Endothelial cell of umbilical vein (primary cell): ENCODE measurements at regions not wholly inside any gene's neighbourhood (a gene's known extent, or its start where the extent isn't known, plus 50 kb on each side); places are given as distances from the start of the nearest gene placed in this dataset.
A peak's percentile ranks its signal among the peaks of the same experiment; 100 is the strongest.

Experiments
- BruUV-seq: library from RNA; stranded (reverse); fragments of 400-500 nt; replicated peaks from 2 replicates; lab custom pipeline; 2021; lab: Mats Ljungman, UMichigan
- CTCF ChIA-PET: fragments of 300-600, 350-600 bp; sonication (Branson Sonifier 250); formaldehyde crosslinking; loops from one replicate; lab custom pipeline; 2021; ENCODE audit warnings: antibody characterized with exemption, inconsistent platforms; lab: Charles Lee
- POLR2A ChIA-PET: fragments of 300-600, 350-600 bp; sonication (Branson Sonifier 250); formaldehyde crosslinking; loops from one replicate; lab custom pipeline; 2021; ENCODE audit warnings: antibody characterized with exemption, inconsistent platforms; lab: Charles Lee
- DNase-seq: peaks from one replicate; pipeline ENCODE4 v3.0.0-alpha.2; 2011; ENCODE audit warnings: low read depth, low spot score
- FAIRE-seq: peaks from 2 replicates; lab custom pipeline; 2011; peaks lifted over from hg19 to GRCh38; lab: Jason Lieb, UNC
- H2AFZ ChIP-seq: 2 replicates; pipeline ENCODE4 v1.6.0; 2012; ENCODE audit warnings: low read depth, low read length, control low read depth, inconsistent platforms
- H3K27ac ChIP-seq: 2 replicates; pipeline ENCODE4 v1.5.1; 2011; ENCODE audit warnings: low read depth, mild to moderate bottlenecking, control low read depth, low read length, moderate library complexity; ENCODE audit not compliant: insufficient read depth
- H3K27me3 ChIP-seq, 2 experiments: 2 replicates each; pipeline versions ENCODE4 v1.6.0 to v1.6.1; 2011; ENCODE audit warnings: low read length in 2 of 2, mixed read lengths in 1 of 2; ENCODE audit not compliant: control insufficient read depth in 2 of 2, insufficient read depth in 2 of 2
- H3K36me3 ChIP-seq, 2 experiments: 2 replicates in 1 of 2; 3 replicates in 1 of 2; pipeline ENCODE4 v1.5.1; 2011; ENCODE audit warnings: low read length in 2 of 2, mild to moderate bottlenecking in 1 of 2, moderate library complexity in 1 of 2; ENCODE audit not compliant: control insufficient read depth in 2 of 2, insufficient read depth in 2 of 2; ENCODE audit errors: extremely low read depth in 1 of 2
- H3K4me1 ChIP-seq: 3 replicates; pipeline ENCODE4 v1.5.1; 2011; ENCODE audit warnings: mild to moderate bottlenecking, low read length; ENCODE audit not compliant: control insufficient read depth, insufficient read depth; ENCODE audit errors: extremely low read depth
- H3K4me2 ChIP-seq: 2 replicates; pipeline ENCODE4 v1.6.1; 2011; ENCODE audit warnings: low read length, control low read depth, mixed read lengths; ENCODE audit not compliant: insufficient read depth
- H3K4me3 ChIP-seq, 3 experiments: fragments of 200-600 bp in 1 of 3; sonication (generic), shearing (Covaris generic) in 1 of 3; replicated peaks in 1 of 3; 2 replicates each; pipeline ENCODE4 v1.5.1; 2011 to 2016; ENCODE audit warnings: control low read depth in 3 of 3, low read length in 3 of 3, mild to moderate bottlenecking in 2 of 3, inconsistent platforms in 1 of 3, low read depth in 1 of 3, moderate library complexity in 1 of 3; ENCODE audit not compliant: insufficient read depth in 1 of 3
- H3K79me2 ChIP-seq: 2 replicates; pipeline ENCODE4 v1.6.0; 2012; ENCODE audit warnings: low read length, inconsistent platforms; ENCODE audit not compliant: control insufficient read depth, insufficient read depth
- H3K9ac ChIP-seq: replicated peaks from 2 replicates; pipeline ENCODE3; 2011; ENCODE audit warnings: low read length, control low read depth; ENCODE audit not compliant: insufficient read depth; ENCODE audit errors: extremely low read depth
- H3K9me1 ChIP-seq: replicated peaks from 3 replicates; pipeline ENCODE4 v1.6.0; 2011; ENCODE audit warnings: mild to moderate bottlenecking, low read length; ENCODE audit not compliant: control insufficient read depth, insufficient read depth; ENCODE audit errors: extremely low read depth
- H3K9me3 ChIP-seq: replicated peaks from 2 replicates; pipeline ENCODE4 v1.5.1; 2012; ENCODE audit warnings: low read length, inconsistent platforms; ENCODE audit not compliant: control insufficient read depth, insufficient read depth
- H4K20me1 ChIP-seq: replicated peaks from 2 replicates; pipeline ENCODE3; 2011; ENCODE audit warnings: mild to moderate bottlenecking, low read length; ENCODE audit not compliant: control insufficient read depth, insufficient read depth; ENCODE audit errors: extremely low read depth
- CTCF ChIP-seq, 2 donors: IDR thresholded peaks; 1 replicate in 1 of 2; 2 replicates in 1 of 2; pipeline ENCODE4 v1.5.1; 2011; ENCODE audit warnings: low read length in 2 of 2, mild to moderate bottlenecking in 2 of 2, moderate library complexity in 2 of 2, control low read depth in 1 of 2, inconsistent platforms in 1 of 2, low read depth in 1 of 2; ENCODE audit not compliant: insufficient read depth in 1 of 2; ENCODE audit errors: extremely low read depth in 1 of 2
- EZH2 ChIP-seq: IDR thresholded peaks from 2 replicates; pipeline ENCODE4 v1.6.1; 2012; ENCODE audit warnings: borderline replicate concordance, low read depth, mild to moderate bottlenecking, moderate library complexity, low read length, inconsistent platforms; ENCODE audit not compliant: severe bottlenecking
- FOS ChIP-seq: IDR thresholded peaks from 2 replicates; pipeline ENCODE4 v1.6.1; 2011; ENCODE audit warnings: mild to moderate bottlenecking, low read length, moderate library complexity, borderline replicate concordance; ENCODE audit not compliant: insufficient read depth
- GATA2 ChIP-seq: IDR thresholded peaks from 2 replicates; pipeline ENCODE4 v1.7.0; 2011; ENCODE audit warnings: low read depth, mild to moderate bottlenecking, moderate library complexity, mixed read lengths, low read length; ENCODE audit not compliant: insufficient read length, insufficient read depth
- JUN ChIP-seq: IDR thresholded peaks from 2 replicates; pipeline ENCODE4 v1.6.1; 2011; ENCODE audit warnings: borderline replicate concordance, low read depth; ENCODE audit not compliant: insufficient read length, insufficient read depth
- MAX ChIP-seq: IDR thresholded peaks from 2 replicates; pipeline ENCODE4 v1.6.1; 2011; ENCODE audit not compliant: insufficient read depth, insufficient read length
- MYC ChIP-seq: IDR thresholded peaks from one replicate; pipeline ENCODE4 v1.6.1; 2011; ENCODE audit warnings: mild to moderate bottlenecking, low read depth, low read length
- POLR2A ChIP-seq: IDR thresholded peaks from 2 replicates; pipeline ENCODE4 v1.6.1; 2012; ENCODE audit warnings: low read depth, mild to moderate bottlenecking, control low read depth, low read length
- POLR2AphosphoS5 ChIP-seq: IDR thresholded peaks from 2 replicates; pipeline ENCODE4 v1.6.1; 2012; ENCODE audit warnings: low read depth, mild to moderate bottlenecking, control low read depth, low read length, moderate library complexity; ENCODE audit not compliant: insufficient read depth
- dilution Hi-C: fragments of 300-500 bp; cut with MboI; formaldehyde crosslinking; loops from one replicate; pipeline ENCODE4 v1.15.0; 2019; ENCODE audit warnings: low sequenced_read_pairs; ENCODE audit not compliant: extremely low pct_ligation_motif_present
- intact Hi-C: fragments of 100-400 bp; cut with micrococcal nuclease; formaldehyde crosslinking; loops from one replicate; pipeline ENCODE4 v1.10.0; 2022

GRCh38 chr14:29236848-29237247 is 470.3 kb downstream of the FOXG1 start:
- no peaks in the 10 kb centered on the region for H4K20me1 ChIP-seq
- no peak overlapping the region for H2AFZ ChIP-seq
- DNase-seq (peak; percentile 80), FAIRE-seq (peak; percentile 78)
- BruUV-seq: no TSS peak
- no peaks in the 10 kb centered on the region for H3K9me1 ChIP-seq
- ChIA-PET POLR2A (no interaction called here), CTCF (interaction anchor here (1.1 to 1.9 kb wide), 4 partner anchors 13 to 281 kb away, joined by 3 to 7 read pairs (median 4); no protein-coding TSS in a partner anchor)
- H3K4me1 ChIP-seq: peaks cover 62% of the 10 kb centered on the region
- peak overlapping the region in 1 of 3 experiments; percentile 16 for H3K4me3 ChIP-seq
- no peaks in the 10 kb centered on the region for H3K79me2 ChIP-seq
- H3K9ac ChIP-seq: peak overlapping the region; percentile 76
- no peaks in the 10 kb centered on the region for H3K9me3 ChIP-seq
- H3K36me3 ChIP-seq: no peaks in the 10 kb centered on the region
- dilution Hi-C loops (no loop called here), intact Hi-C loops (loop anchor here (5.0 to 10.0 kb wide), 2 partner anchors 480 to 688 kb away; partner anchors contain the start of gene PRKD1)
- H3K27me3 ChIP-seq: no peaks in the 10 kb centered on the region
- no peak for TF ChIP-seq MAX
- peak; percentile 96 for TF ChIP-seq FOS
- TF ChIP-seq JUN: peak; percentile 81
- peak; percentile 53 for TF ChIP-seq GATA2
- peak overlapping the region; percentile 74 for H3K4me2 ChIP-seq
- peak overlapping the region; percentile 79 for H3K27ac ChIP-seq

- Histone ChIP-seq H3K4me2 (peak overlapping the region; percentile 90), H3K36me3 (no peaks in the 10 kb centered on the region), H3K9ac (peak overlapping the region; percentile 85), H3K4me3 (peak overlapping the region in 1 of 3 experiments; percentile 28), H3K79me2 (no peaks in the 10 kb centered on the region), H2AFZ (no peak overlapping the region), H3K9me3 (no peaks in the 10 kb centered on the region), H3K9me1 (no peaks in the 10 kb centered on the region), H3K27me3 (no peaks in the 10 kb centered on the region), H3K27ac (peak overlapping the region; percentile 98), H3K4me1 (peaks cover 80% of the 10 kb centered on the region), H4K20me1 (no peaks in the 10 kb centered on the region)
- ChIA-PET CTCF (interaction anchor here (1.0 to 1.5 kb wide), 6 partner anchors 16 to 466 kb away, joined by 3 to 5 read pairs (median 4); no protein-coding TSS in a partner anchor), POLR2A (no interaction called here)
- intact Hi-C loops: loop anchor here (1.0 to 2.0 kb wide), 3 partner anchors 31 to 983 kb away; no protein-coding TSS in a partner anchor
- TF ChIP-seq CTCF (IDR thresholded peaks at IDR 0.05; ENCODE audit: extremely low read depth in 1 of 2, insufficient read depth in 1 of 2, low read depth in 1 of 2, low read length in 2 of 2) (no peak), FOS (peak; percentile 87), MYC (no peak), POLR2AphosphoS5 (no peak), MAX (no peak), POLR2A (no peak), GATA2 (peak; percentile 81), EZH2 (no peak), JUN (peak; percentile 68)
- BruUV-seq: no TSS peak
- dilution Hi-C loops: no loop called here
- FAIRE-seq (peak; percentile 70), DNase-seq (peak; percentile 84)
These were observed 473.5 kb downstream of the FOXG1 start for GRCh38 chr14:29240066-29240465.
